HepG2 (cell line): ENCODE measurements at regions not wholly inside any gene's neighbourhood (a gene's known extent, or its start where the extent isn't known, plus 50 kb on each side); places are given as distances from the start of the nearest gene placed in this dataset.

ENCODE experiments used
- ADNP ChIP-seq: sonication (generic); formaldehyde crosslinking; IDR thresholded peaks from 2 replicates; pipeline ENCODE4 v1.4.0; 2020; ENCODE audit warnings: missing genetic modification reagents
- FOXK1 ChIP-seq: sonication (generic); formaldehyde crosslinking; IDR thresholded peaks from 2 replicates; pipeline ENCODE4 v1.4.0; 2020; ENCODE audit warnings: low read depth, missing genetic modification reagents, borderline replicate concordance
- GMEB2 ChIP-seq: IDR thresholded peaks from 2 replicates; pipeline ENCODE4 v1.6.1; 2016; ENCODE audit warnings: missing biosample characterization, missing genetic modification reagents, low read depth
- PAF1 ChIP-seq: IDR thresholded peaks from 2 replicates; pipeline ENCODE4 v1.6.1; 2016; ENCODE audit warnings: missing genetic modification reagents, missing compliant biosample characterization
- PAXIP1 ChIP-seq: sonication (generic); formaldehyde crosslinking; conservative IDR thresholded peaks from 2 replicates; pipeline ENCODE4 v1.4.0; 2020; ENCODE audit warnings: mild to moderate bottlenecking, missing genetic modification reagents, moderate library complexity
- PHF21A ChIP-seq: sonication (generic); formaldehyde crosslinking; IDR thresholded peaks from 2 replicates; pipeline ENCODE4 v1.5.0; 2020; ENCODE audit warnings: mild to moderate bottlenecking, missing genetic modification reagents
- PLSCR1 ChIP-seq: sonication (generic); formaldehyde crosslinking; IDR thresholded peaks from 2 replicates; pipeline ENCODE4 v1.5.0; 2020; ENCODE audit warnings: missing genetic modification reagents, mild to moderate bottlenecking, borderline replicate concordance
- SAP130 ChIP-seq: IDR thresholded peaks from 2 replicates; pipeline ENCODE4 v1.6.1; 2016; ENCODE audit warnings: low read depth
- SIX4 ChIP-seq: sonication (generic); formaldehyde crosslinking; IDR thresholded peaks from 2 replicates; pipeline ENCODE4 v1.4.0; 2020; ENCODE audit warnings: missing genetic modification reagents
- SMAD3 ChIP-seq: sonication (generic); formaldehyde crosslinking; IDR thresholded peaks from 2 replicates; pipeline ENCODE4 v1.4.0; 2020; ENCODE audit warnings: missing genetic modification reagents
- ZFYVE20 ChIP-seq: sonication (generic); formaldehyde crosslinking; IDR thresholded peaks from 2 replicates; pipeline ENCODE4 v1.8.0; 2023; ENCODE audit warnings: low read depth, mild to moderate bottlenecking, moderate library complexity, missing genetic modification reagents, borderline replicate concordance
- ZNF292 ChIP-seq: sonication (generic); formaldehyde crosslinking; IDR thresholded peaks from 2 replicates; pipeline ENCODE4 v1.8.1; 2022; ENCODE audit warnings: mild to moderate bottlenecking, low read depth, missing genetic modification reagents, borderline replicate concordance
- ZNF574 ChIP-seq: sonication (generic); formaldehyde crosslinking; IDR thresholded peaks from 2 replicates; pipeline ENCODE4 v1.4.0; 2020; ENCODE audit warnings: missing genetic modification reagents
- ZNF670 ChIP-seq: sonication (generic); formaldehyde crosslinking; IDR thresholded peaks from 2 replicates; pipeline ENCODE4 v1.8.0; 2022; ENCODE audit warnings: mild to moderate bottlenecking, missing genetic modification reagents, borderline replicate concordance
- ZNF768 ChIP-seq: sonication (generic); formaldehyde crosslinking; IDR thresholded peaks from 2 replicates; pipeline ENCODE4 v1.4.0; 2020; ENCODE audit warnings: missing genetic modification reagents
- ZNF777 ChIP-seq: sonication (generic); formaldehyde crosslinking; IDR thresholded peaks from 2 replicates; pipeline ENCODE4 v1.4.0; 2020; ENCODE audit warnings: missing genetic modification reagents
- ZNF841 ChIP-seq: sonication (generic); formaldehyde crosslinking; IDR thresholded peaks from 2 replicates; pipeline ENCODE4 v1.8.1; 2023; ENCODE audit warnings: missing genetic modification reagents, borderline replicate concordance
- ZXDC ChIP-seq: sonication (generic); formaldehyde crosslinking; IDR thresholded peaks from 2 replicates; pipeline ENCODE4 v1.5.0; 2020; ENCODE audit warnings: mild to moderate bottlenecking, missing genetic modification reagents

GRCh38 chr6:140380427-140381218 lies 1006.2 kb upstream of the CITED2 start (continued):
- TF ChIP-seq ZNF574 (CRISPR knock-in tag) (0 out of 2 replicates have a peak, but pooled peaks have one; percentile 21), PHF21A (CRISPR knock-in tag) (no peak), ZNF292 (peak; percentile 60; the same call in 1 of the 2 replicates), SAP130 (CRISPR knock-in tag) (peak; percentile 67), PAXIP1 (CRISPR knock-in tag) (peak; percentile 91), ZFYVE20 (CRISPR knock-in tag) (no peak), PAF1 (CRISPR knock-in tag) (no peak), SIX4 (CRISPR knock-in tag) (peak; percentile 78), ZXDC (CRISPR knock-in tag) (no peak), ZNF670 (CRISPR knock-in tag) (no peak), ADNP (no peak), PLSCR1 (CRISPR knock-in tag) (no peak), SMAD3 (CRISPR knock-in tag) (peak; percentile 66; the same call in 1 of the 2 replicates), FOXK1 (peak; percentile 77), GMEB2 (no peak), ZNF777 (CRISPR knock-in tag) (no peak), ZNF841 (CRISPR knock-in tag) (no peak), ZNF768 (CRISPR knock-in tag) (no peak)
